ENCODE measurements at regions not wholly inside any gene's neighbourhood (a gene's known extent, or its start where the extent isn't known, plus 50 kb on each side); places are given as distances from the start of the nearest gene placed in this dataset.

DNA sequence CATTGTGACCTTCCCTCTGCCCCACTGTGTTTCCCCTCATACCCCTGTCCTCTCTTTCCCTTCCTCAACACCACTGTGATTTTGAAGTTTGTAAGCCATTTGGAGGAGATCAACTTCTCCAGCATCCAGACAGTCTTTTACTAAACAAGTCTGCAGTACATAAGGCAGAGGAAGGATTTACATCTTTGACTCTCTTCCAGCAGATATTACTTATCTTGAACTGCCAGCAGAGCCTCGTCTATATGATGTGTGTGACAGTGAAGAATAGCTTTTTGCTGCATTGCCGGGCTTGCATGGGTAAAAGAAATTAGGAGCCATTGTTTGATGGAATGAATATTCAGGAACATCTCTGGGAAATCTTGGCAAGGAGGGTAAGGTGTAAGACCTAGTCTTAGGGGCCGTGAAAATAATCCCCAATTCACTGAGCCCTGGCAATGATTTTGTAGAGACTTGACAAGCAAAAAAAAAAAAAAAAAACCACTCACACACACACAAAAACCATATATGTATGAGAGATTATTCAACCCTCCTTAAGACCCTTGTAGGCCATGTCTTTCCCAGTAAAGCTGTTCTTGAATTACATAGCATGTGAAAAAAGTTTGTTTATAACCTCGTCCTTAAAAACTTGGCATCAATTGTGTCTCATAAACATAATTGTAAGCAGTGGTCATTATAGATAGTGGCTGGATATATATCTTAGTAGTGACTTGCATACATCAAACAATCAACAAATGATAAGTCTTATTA, 903.9 kb downstream of the CDH11 start:
- Histone ChIP-seq H3K9me3 (replicated peaks in 1 of 2; ENCODE audit: control insufficient read depth in 2 of 2, insufficient read depth in 1 of 2, low read depth in 1 of 2, low read length in 2 of 2) (no peaks in the 10 kb centered on the region), H3K4me2 (ENCODE audit: insufficient read depth, low read length, poor library complexity, severe bottlenecking) (no peak overlapping the region), H3K9ac (ENCODE audit: low read depth, low read length, poor library complexity) (no peak overlapping the region), H3K14ac (ENCODE audit: low read length) (no peak overlapping the region), H2BK5ac (ENCODE audit: low read length) (no peak overlapping the region), H3K36me3 (replicated peaks in 1 of 2; ENCODE audit: control insufficient read depth in 2 of 2, insufficient read depth in 2 of 2, low read length in 2 of 2) (no peaks in the 10 kb centered on the region), H2AK5ac (ENCODE audit: low read depth, low read length) (no peak overlapping the region), H4K8ac (ENCODE audit: low read depth, low read length) (no peak overlapping the region), H2BK120ac (ENCODE audit: low read depth, low read length) (no peak overlapping the region), H3K27me3 (ENCODE audit: control insufficient read depth in 3 of 3, insufficient read depth in 3 of 3, low read depth in 1 of 3, low read length in 3 of 3) (no peaks in the 10 kb centered on the region), H3K4me1 (ENCODE audit: control insufficient read depth in 2 of 2, insufficient read depth in 1 of 2, low read depth in 1 of 2, low read length in 2 of 2) (no peaks in the 10 kb centered on the region), H2BK12ac (ENCODE audit: low read length) (no peak overlapping the region), H3K27ac (replicated peaks; ENCODE audit: low read length) (no peak overlapping the region), H3K79me1 (ENCODE audit: low read depth, low read length) (no peaks in the 10 kb centered on the region), H3K4ac (ENCODE audit: low read length) (no peak overlapping the region), H3K18ac (ENCODE audit: low read length) (no peak overlapping the region), H2BK15ac (ENCODE audit: low read length) (no peak overlapping the region), H2AFZ (ENCODE audit: low read length) (no peak overlapping the region), H3K23ac (ENCODE audit: low read depth, low read length, poor library complexity) (no peak overlapping the region), H3K4me3 (ENCODE audit: low read length in 2 of 2) (no peak overlapping the region), H4K91ac (ENCODE audit: low read depth, low read length, poor library complexity) (no peak overlapping the region)
- no CpG with 5 or more reads among the region's 4 CpGs for WGBS, 2 donors (ENCODE audit: extremely low coverage in 2 of 2, insufficient read length in 2 of 2, insufficient replicate concordance in 1 of 2)
- no peak for DNase-seq (ENCODE audit: low spot score)

GRCh38 chr16:64215730-64216129, 906.1 kb downstream of the CDH11 start:
- H3K27me3 ChIP-seq (ENCODE audit: control insufficient read depth in 3 of 3, insufficient read depth in 3 of 3, low read depth in 1 of 3, low read length in 3 of 3) = no peaks in the 10 kb centered on the region
- no peak overlapping the region for H2BK15ac ChIP-seq (ENCODE audit: low read length)
- H3K9me3 ChIP-seq (replicated peaks in 1 of 2; ENCODE audit: control insufficient read depth in 2 of 2, insufficient read depth in 1 of 2, low read depth in 1 of 2, low read length in 2 of 2) = no peaks in the 10 kb centered on the region
- no peak overlapping the region for H3K23ac ChIP-seq (ENCODE audit: low read depth, low read length, poor library complexity)
- no peak for DNase-seq (ENCODE audit: low spot score)
- no peak overlapping the region for H2AK5ac ChIP-seq (ENCODE audit: low read depth, low read length)
- H2AFZ ChIP-seq (ENCODE audit: low read length) = no peak overlapping the region
- no peak overlapping the region for H2BK5ac ChIP-seq (ENCODE audit: low read length)
- no peak overlapping the region for H3K9ac ChIP-seq (ENCODE audit: low read depth, low read length, poor library complexity)
- H3K79me1 ChIP-seq (ENCODE audit: low read depth, low read length) = no peaks in the 10 kb centered on the region
- no peak overlapping the region for H3K14ac ChIP-seq (ENCODE audit: low read length)
- H4K91ac ChIP-seq (ENCODE audit: low read depth, low read length, poor library complexity) = no peak overlapping the region
- H3K4ac ChIP-seq (ENCODE audit: low read length) = no peak overlapping the region
- no peak overlapping the region for H3K27ac ChIP-seq (replicated peaks; ENCODE audit: low read length)
- H3K4me2 ChIP-seq (ENCODE audit: insufficient read depth, low read length, poor library complexity, severe bottlenecking) = no peak overlapping the region
- H4K8ac ChIP-seq (ENCODE audit: low read depth, low read length) = no peak overlapping the region
- H3K18ac ChIP-seq (ENCODE audit: low read length) = no peak overlapping the region
- H2BK12ac ChIP-seq (ENCODE audit: low read length) = no peak overlapping the region
- H3K36me3 ChIP-seq (replicated peaks in 1 of 2; ENCODE audit: control insufficient read depth in 2 of 2, insufficient read depth in 2 of 2, low read length in 2 of 2) = no peaks in the 10 kb centered on the region
- no CpG with 5 or more reads among the region's 3 CpGs for WGBS, 2 donors (ENCODE audit: extremely low coverage in 2 of 2, insufficient read length in 2 of 2, insufficient replicate concordance in 1 of 2)
- no peak overlapping the region for H3K4me3 ChIP-seq (ENCODE audit: low read length in 2 of 2)
- no peaks in the 10 kb centered on the region for H3K4me1 ChIP-seq (ENCODE audit: control insufficient read depth in 2 of 2, insufficient read depth in 1 of 2, low read depth in 1 of 2, low read length in 2 of 2)
- no peak overlapping the region for H2BK120ac ChIP-seq (ENCODE audit: low read depth, low read length)

DNA sequence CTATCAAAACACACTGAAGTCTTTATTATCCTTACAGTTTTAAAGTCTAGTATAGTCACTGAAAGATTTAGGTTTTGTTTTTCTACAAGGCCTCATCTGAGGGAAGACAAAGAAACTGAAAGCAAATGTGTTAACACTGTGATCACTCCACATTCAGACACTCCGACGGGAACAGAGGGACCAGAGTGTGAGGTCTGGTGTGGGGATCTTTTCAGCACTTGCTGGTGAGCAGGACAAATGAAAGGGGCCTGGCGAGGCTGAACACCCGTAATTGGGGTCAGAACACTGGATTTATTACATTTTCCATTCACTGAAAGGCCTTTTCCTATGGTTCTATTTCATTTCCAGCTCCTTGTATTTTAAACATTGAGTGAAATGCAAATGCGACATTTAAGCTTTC, 910.5 kb downstream of the CDH11 start:
- Histone ChIP-seq H3K23ac (ENCODE audit: low read depth, low read length, poor library complexity) (no peak overlapping the region), H4K91ac (ENCODE audit: low read depth, low read length, poor library complexity) (no peak overlapping the region), H3K18ac (ENCODE audit: low read length) (no peak overlapping the region), H2BK120ac (ENCODE audit: low read depth, low read length) (no peak overlapping the region), H3K9ac (ENCODE audit: low read depth, low read length, poor library complexity) (no peak overlapping the region), H2AK5ac (ENCODE audit: low read depth, low read length) (no peak overlapping the region), H3K4ac (ENCODE audit: low read length) (no peak overlapping the region), H3K79me1 (ENCODE audit: low read depth, low read length) (no peaks in the 10 kb centered on the region), H4K8ac (ENCODE audit: low read depth, low read length) (no peak overlapping the region), H3K9me3 (replicated peaks in 1 of 2; ENCODE audit: control insufficient read depth in 2 of 2, insufficient read depth in 1 of 2, low read depth in 1 of 2, low read length in 2 of 2) (no peaks in the 10 kb centered on the region), H3K36me3 (replicated peaks in 1 of 2; ENCODE audit: control insufficient read depth in 2 of 2, insufficient read depth in 2 of 2, low read length in 2 of 2) (no peaks in the 10 kb centered on the region), H2BK12ac (ENCODE audit: low read length) (no peak overlapping the region), H3K4me3 (ENCODE audit: low read length in 2 of 2) (no peak overlapping the region), H3K27me3 (ENCODE audit: control insufficient read depth in 3 of 3, insufficient read depth in 3 of 3, low read depth in 1 of 3, low read length in 3 of 3) (no peaks in the 10 kb centered on the region), H3K4me2 (ENCODE audit: insufficient read depth, low read length, poor library complexity, severe bottlenecking) (no peak overlapping the region), H2AFZ (ENCODE audit: low read length) (peak overlapping the region; percentile 81), H3K27ac (replicated peaks; ENCODE audit: low read length) (no peak overlapping the region), H3K14ac (ENCODE audit: low read length) (no peak overlapping the region), H3K4me1 (ENCODE audit: control insufficient read depth in 2 of 2, insufficient read depth in 1 of 2, low read depth in 1 of 2, low read length in 2 of 2) (no peaks in the 10 kb centered on the region), H2BK5ac (ENCODE audit: low read length) (no peak overlapping the region), H2BK15ac (ENCODE audit: low read length) (no peak overlapping the region)
- no CpG with 5 or more reads among the region's 5 CpGs for WGBS, 2 donors (ENCODE audit: extremely low coverage in 2 of 2, insufficient read length in 2 of 2, insufficient replicate concordance in 1 of 2)
- no peak for DNase-seq (ENCODE audit: low spot score)

DNA sequence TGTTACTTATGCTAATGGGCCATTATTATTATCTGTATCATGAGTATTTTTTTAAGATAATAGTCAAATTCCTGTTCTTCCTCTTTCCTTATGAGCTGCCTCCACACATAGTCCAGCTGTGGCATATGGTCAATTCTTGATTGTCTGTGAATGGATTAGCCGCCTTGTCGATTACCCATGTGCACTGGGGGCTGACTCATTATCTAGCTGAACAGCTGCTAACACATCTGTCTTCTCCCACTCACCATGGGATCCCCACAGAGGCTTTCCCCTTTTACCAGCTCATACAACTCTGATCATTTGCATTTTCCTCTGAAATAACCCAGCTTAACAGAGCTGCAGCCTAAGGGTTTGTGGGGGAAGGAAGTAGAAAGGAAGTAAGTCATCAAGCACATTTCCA, 915.0 kb downstream of the CDH11 start:
- Histone ChIP-seq H3K4me3 (ENCODE audit: low read length in 2 of 2) (no peak overlapping the region), H2AK5ac (ENCODE audit: low read depth, low read length) (no peak overlapping the region), H2AFZ (ENCODE audit: low read length) (no peak overlapping the region), H3K4me2 (ENCODE audit: insufficient read depth, low read length, poor library complexity, severe bottlenecking) (no peak overlapping the region), H3K9ac (ENCODE audit: low read depth, low read length, poor library complexity) (no peak overlapping the region), H3K23ac (ENCODE audit: low read depth, low read length, poor library complexity) (no peak overlapping the region), H3K36me3 (replicated peaks in 1 of 2; ENCODE audit: control insufficient read depth in 2 of 2, insufficient read depth in 2 of 2, low read length in 2 of 2) (no peaks in the 10 kb centered on the region), H2BK15ac (ENCODE audit: low read length) (no peak overlapping the region), H3K4ac (ENCODE audit: low read length) (no peak overlapping the region), H3K27me3 (ENCODE audit: control insufficient read depth in 3 of 3, insufficient read depth in 3 of 3, low read depth in 1 of 3, low read length in 3 of 3) (no peaks in the 10 kb centered on the region), H3K9me3 (replicated peaks in 1 of 2; ENCODE audit: control insufficient read depth in 2 of 2, insufficient read depth in 1 of 2, low read depth in 1 of 2, low read length in 2 of 2) (no peaks in the 10 kb centered on the region), H4K8ac (ENCODE audit: low read depth, low read length) (no peak overlapping the region), H2BK12ac (ENCODE audit: low read length) (no peak overlapping the region), H2BK5ac (ENCODE audit: low read length) (no peak overlapping the region), H3K14ac (ENCODE audit: low read length) (no peak overlapping the region), H3K27ac (replicated peaks; ENCODE audit: low read length) (no peak overlapping the region), H4K91ac (ENCODE audit: low read depth, low read length, poor library complexity) (no peak overlapping the region), H3K79me1 (ENCODE audit: low read depth, low read length) (no peaks in the 10 kb centered on the region), H3K18ac (ENCODE audit: low read length) (no peak overlapping the region), H3K4me1 (ENCODE audit: control insufficient read depth in 2 of 2, insufficient read depth in 1 of 2, low read depth in 1 of 2, low read length in 2 of 2) (no peaks in the 10 kb centered on the region), H2BK120ac (ENCODE audit: low read depth, low read length) (no peak overlapping the region)
- WGBS, 2 donors (ENCODE audit: extremely low coverage in 2 of 2, insufficient read length in 2 of 2, insufficient replicate concordance in 1 of 2) = no CpG with 5 or more reads among the region's 2 CpGs
- no peak for DNase-seq (ENCODE audit: low spot score)
